ENCODE measurements at regions not wholly inside any gene's neighbourhood (a gene's known extent, or its start where the extent isn't known, plus 50 kb on each side); places are given as distances from the start of the nearest gene placed in this dataset.

DNA sequence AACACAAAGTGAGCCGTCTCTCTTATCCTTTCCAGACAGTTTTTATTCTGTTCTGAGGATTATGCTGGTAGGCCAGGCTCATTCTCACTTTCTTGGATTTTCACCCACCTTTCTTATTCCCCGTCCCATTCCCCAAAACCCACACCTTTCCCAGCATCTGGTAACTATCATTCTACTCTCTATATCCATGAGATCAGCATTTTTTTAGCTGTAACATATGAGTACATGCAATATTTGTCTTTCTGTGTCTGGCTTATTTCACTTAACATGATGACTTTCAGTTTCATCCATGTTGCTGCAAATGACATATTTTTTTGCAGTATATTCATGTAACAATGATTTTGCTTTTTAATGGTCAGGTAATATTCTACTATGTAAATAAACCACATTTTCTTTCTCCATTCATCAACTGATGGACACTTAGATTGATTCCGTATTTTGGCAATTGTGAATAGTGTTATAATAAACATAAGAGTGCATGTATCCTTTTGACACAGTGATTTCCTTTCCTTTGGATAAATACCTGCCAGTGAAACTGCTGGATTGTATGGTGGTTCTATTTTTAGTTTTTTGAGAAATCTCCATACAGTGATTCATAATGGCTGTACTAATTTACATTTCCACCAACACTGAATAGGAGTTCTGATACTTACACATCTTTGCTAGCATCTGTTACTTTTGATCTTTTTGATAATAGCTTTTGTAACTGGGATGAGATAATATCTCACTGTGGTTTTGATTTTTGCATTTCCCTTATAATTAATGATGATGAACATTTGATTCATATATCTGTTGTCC lies 289.3 kb downstream of the RPRM start:
- no peak for DNase-seq

DNA sequence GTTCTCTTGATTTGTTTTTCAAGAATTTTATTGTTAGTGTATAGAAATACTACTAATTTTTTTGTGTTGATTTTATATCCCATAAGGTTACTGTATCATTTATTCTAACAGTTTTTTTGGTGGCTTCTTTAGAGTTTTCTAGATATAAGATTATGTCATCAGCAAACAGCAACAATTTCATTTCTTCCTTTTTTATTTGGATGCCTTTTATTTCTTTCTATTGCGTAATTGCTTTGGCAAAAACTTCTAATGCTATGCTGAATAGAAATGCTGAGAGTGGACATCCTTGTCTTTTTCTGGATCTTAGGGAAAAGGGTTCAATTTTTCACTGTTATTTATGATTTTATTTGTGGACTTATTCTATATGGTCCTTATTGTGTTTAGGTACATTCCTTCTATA lies 298.8 kb downstream of the RPRM start:
- DNase-seq, result no peak

DNA sequence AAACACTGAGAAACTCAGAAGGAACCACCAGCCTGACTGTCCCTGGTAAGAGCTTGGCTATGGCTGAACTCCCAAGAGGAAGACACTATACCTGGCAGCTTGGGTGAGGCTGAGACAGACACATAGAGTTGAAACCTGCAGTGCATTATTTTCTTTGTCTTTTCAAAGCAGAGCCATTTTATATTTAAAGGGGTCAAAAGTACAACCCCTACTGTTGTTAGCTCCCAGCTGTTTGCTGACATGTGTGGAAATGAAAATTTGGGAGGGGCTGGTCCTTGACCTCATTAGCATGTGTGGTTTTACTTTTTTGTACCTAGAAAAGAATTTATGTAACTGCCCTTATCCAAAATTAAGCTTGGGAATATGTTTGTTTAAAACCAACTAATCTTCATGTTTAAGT lies 309.0 kb downstream of the RPRM start:
- no peak for DNase-seq

DNA sequence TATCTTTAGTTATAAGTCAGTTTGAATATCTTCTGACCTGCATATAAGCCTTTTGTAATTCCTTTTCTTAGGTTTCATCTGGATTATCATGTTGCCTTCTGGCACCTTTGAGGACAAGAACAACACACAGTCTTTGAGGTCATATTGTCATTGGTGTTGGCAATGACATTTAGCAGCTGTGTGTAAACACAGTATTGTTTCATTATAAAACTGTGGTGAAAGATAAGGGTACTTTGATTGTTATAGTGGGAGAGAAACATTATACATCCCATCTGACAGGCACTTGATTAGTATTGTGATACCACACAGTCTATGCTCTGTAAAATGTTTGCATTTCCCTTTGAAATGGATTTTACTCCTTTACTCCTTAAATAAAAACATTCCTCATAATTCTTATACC lies 313.5 kb downstream of the RPRM start:
- no peak for DNase-seq

DNA sequence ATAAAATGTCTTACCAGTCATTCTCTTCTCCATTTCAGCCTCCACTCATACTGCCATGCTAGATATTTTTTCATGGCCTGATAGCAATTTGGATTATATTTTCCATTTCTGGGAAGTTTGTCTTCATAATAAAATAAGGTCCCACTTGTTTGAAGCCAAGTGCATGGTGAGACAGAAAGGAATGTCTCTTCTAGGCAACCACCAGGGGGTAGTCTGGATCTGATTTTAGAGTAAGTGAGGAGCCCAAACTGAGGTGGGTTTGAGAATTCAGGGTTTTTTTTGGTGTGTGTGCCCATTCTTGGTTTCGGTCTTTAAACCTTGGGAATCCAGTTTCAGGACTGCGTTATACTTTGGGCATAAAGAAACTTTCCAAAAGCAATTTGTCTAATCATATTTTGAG lies 315.5 kb downstream of the RPRM start:
- DNase-seq, result no peak

DNA sequence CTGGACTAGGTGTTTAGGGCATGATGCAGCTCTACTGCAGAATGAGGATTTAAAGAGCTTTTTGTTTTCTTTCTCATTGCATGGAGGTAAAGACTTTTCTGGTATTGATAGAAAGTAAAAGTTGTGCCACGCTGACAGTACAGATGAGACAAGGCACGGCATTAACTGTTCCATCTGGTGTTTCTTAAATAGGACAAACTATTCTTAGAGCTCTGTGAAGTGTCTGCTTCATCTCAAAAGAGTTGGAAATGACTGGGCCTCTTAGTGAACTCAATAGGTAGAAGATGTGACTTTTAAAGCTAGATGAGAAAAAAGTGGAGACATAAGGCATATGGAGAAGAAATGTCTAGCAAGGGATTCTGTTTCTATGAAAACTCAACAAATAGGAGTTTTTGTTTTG lies 321.8 kb downstream of the RPRM start:
- no peak for DNase-seq

DNA sequence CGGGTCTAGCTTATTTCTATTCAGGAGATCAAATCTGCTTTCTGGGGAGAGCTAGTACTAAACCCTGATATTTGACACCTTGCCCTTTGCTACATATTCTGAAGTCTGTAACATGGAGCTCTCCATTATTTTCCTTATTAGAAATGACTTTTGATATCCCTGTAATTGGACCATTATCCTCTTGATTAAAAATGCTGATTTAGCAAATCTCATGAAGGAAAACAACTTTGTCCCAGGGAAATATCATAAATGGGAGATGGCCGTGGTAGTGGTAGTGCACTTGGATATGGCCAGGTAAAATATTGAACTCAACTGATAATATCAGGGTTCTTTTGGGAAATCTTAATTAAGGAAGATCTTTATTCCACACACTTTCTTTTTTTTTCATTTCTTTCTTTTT lies 326.5 kb downstream of the RPRM start:
- no peak for DNase-seq

DNA sequence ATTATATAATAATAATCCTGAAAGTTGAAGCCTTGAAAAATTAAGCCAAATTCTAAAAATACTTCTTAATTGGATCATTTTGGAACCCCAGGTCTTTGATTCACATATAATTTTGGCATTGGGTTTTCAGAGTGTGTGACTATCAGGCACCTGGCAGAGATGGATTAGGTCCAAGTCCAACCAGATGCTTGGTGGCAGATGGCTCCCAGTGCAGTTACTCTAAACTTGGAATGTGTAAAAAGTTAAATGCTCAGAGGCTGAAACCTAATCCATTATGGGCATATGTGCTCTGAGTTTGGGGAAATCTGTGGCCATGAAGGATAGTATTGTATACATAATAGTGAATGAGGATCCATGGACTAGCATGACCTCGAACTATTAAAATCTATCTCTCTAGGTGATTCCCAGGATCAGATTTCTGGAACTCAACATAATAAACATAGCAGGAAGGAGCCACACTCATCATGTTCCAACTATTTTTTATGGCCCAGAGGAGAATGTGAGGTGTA lies 333.0 kb downstream of the RPRM start:
- DNase-seq, result no peak

DNA sequence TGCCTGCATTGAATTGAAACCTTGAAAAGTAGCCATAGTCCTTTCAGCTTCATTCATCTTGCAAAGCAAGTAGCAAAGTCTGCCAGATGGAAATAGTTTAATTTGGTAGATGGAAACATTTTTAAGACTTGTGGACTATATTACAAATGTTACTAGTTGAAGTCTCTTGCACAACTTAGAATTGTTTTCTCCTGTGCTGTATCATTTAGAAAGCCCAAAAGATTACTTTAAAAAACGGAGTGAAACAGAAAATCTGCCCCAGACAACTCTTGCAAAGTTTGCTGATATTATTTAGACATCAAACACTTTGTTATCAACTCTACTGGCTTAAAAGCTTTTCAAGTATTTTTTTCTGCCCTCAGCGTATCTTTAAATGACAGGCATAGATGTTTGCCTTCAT lies 335.0 kb downstream of the RPRM start:
- DNase-seq, result no peak

DNA sequence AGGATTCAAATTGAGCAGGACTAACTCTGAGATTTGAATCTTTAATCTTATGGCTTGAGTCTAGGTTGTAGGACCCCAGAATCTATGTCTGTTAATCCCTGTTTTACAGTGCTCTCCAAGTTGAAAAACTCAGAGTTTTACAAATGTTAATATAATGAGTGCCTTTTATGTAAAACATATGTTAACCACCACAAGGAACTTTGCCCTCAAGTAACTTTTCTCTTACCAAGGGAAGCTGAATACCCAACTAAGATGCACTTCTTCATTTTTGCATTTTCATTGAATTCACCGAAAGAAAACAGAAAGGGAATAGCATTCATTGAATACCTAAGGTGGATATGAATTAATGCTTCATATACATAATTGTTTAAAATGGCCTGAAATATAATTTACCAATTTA lies 338.1 kb downstream of the RPRM start:
- DNase-seq, result no peak

DNA sequence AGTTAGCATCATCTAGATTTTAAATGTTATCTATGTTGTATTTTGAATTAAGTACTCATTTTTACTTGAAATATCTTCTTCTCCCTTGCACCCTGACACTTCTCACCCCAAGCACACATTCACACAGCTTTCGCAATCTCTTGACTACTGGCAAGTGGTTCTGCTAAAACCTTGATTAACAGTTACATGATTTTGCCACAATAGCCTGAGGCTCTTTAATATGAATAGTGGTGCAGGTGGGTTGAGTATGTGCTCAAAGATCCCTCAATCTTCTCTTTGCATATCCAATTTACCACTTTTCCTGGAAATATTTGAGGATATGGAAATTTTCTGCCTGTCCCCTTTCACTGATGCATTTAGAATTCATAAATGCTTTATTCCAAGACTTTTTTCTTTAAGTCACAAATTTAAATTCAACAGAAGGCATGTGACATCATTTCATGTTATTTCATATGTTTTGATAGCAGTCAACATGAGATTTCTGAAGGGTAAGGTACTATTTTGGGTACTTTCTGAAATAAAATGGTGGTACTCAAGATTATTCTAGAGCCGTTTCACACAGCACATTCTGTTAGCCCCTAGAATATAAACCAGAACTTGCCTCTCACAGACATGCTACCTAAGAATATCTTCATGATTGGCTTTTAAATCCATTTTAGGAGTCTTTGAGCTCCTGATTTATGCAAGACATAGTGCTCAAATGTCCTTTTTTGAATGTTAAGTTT lies 339.7 kb downstream of the RPRM start:
- no peak for DNase-seq

DNA sequence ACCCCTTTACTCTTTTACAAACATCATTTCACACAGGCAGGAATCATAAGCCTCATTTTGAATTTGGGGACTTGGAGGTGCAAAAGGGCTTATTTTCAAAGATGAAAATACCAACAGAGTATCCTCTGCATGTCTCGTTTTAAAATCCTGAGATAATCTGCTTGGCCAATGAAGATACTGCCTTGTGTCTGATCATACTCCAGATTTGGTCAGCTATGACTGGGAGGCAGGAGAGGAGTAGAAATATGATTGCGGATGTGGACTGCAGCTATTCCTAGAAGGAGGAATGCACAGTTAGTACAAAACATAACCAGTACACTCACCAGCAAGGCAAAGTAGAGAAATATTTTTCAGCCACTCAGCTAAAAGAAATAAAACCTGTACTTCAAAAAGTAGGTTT lies 342.3 kb downstream of the RPRM start:
- DNase-seq, result no peak

DNA sequence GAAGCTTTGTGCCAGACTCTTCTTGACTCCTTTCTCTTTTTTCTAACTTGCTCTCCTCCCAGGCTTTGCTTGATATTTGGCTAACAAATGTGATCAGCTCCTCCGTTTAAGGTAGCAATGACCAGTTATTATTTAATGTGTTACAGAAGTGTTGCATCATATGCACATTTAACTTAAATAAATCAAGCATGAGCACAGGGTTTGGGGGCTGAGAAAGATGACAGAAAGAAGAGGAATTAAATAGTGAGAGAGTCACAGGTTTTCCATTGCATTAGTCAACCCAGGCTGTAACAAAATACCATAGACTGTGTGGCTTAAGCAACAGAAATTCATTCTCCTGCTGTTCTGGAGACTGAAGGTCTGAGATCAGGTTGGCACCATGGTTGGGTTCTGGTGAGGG lies 343.8 kb downstream of the RPRM start:
- DNase-seq, result no peak

DNA sequence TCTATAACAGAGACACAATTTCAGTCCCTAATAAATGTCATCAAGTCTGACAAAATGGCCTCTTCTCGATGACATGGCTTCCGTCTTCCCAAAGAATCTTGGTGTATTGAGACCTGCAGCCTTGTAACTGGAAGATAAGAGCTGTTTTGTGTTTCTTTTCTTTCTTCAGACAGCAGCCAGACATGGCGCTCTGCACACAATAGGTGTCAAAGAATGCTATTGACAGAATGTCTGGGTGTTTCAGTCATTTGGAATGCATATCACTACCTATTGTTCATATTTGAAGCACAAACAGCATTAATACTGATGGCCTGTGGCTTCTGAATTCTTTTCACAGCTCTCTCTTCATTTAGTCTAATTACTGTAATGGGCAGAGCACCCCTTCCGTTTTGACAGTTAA lies 344.8 kb downstream of the RPRM start:
- no peak for DNase-seq

DNA sequence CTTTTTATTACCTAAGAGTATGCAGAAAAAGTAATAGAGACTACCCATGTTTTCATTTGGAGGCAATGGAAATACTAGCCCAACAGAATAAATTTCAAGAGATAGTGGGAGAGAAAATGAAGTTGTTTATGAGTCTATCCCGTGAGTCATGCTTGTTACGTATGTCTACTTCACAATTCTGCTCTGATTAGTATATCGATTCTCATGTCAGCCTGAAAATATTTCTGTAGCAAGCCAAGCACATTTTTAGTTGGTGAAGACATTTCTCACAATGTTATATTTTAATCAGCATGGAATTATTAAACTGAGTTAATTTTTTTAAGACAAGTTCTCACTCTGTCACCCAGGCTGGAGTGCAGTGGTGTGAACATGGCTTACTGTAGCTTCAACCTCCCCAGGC lies 346.1 kb downstream of the RPRM start:
- no peak for DNase-seq

DNA sequence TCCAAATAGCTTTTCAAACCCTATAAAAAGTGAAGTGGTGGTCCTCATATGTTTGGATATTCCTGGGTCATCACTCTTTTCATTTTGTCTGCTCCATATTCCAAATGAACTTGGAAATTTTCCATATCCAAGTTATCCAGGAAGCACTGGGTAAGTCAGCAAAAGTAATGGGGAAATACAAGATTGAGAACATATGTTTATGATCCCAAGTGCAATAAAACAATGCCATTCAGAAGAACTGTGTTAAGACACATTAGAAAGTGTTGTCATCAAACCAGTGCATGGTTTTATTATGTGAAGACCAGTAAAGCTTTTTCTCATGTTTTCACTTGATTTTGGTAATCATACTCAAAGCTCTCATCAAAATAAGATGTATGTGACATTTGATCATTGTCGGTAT lies 363.4 kb downstream of the RPRM start:
- DNase-seq, result no peak

DNA sequence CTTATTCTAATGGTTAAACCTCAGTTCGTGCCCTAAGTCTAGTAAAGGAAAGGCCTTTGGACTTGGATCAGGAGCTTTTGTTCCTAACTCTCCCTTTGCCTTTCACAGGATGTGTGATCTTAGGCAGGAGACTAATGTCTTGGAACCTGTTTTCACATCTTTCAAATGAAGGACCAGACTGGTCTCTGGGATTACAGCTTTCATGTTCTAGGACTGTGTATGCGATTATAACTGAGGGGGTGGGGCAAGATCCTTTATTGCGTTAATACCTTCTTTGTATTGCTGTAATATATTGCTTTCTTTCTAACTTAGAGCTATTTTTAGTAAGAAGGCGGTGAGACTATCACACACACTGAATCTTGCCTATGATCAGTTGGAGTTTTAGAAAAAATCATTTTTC lies 368.1 kb downstream of the RPRM start:
- DNase-seq, result no peak

DNA sequence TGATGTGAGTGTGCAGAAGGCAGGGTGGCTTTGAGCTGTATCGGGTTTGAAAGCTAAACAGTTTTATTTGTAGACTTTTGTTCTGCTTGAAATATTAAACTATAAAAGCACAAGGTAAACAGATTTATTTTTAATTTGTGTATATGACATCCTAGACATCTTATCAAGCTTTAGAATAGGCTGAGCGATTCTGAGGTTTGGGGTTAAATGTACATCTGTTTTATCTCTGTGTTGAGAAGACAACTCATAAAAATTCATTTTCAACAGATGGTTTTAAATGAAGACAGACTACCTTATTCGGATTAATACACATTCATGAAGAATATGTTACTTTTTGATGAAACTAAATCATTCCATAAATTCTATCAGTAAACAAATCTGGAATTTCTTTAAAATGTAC lies 368.8 kb downstream of the RPRM start:
- no peak for DNase-seq

DNA sequence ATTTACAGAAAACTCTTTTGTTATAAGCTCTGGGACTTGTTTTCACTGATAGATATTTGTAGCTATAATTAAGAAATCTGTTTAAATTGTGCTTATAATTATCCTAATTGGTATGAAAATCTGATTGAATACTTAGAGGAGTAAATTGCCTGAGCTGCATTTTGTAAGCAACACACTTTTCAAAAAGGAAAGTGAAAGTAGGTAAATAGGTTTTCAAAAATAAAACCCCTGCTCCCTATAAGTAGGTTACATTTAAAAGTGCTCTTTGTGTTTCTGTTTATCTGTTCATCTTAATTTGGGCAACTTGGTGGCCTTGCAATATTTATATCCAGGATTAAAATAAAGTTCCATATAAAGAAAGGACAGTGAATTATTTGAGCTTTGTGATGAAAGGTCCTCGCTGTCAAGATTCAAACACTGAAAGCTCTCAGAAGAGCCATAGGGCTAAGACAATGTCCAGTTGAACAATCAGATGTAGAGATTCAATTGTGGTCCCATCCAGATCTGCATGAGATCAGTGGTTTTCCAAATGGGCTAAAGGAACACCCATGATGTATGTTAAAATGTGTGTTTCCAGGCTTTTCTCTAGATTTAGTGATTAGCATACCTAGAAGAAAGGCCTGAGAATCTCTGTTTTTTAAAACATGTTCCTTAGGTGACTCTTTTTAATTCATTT lies 371.6 kb downstream of the RPRM start:
- no peak for DNase-seq

DNA sequence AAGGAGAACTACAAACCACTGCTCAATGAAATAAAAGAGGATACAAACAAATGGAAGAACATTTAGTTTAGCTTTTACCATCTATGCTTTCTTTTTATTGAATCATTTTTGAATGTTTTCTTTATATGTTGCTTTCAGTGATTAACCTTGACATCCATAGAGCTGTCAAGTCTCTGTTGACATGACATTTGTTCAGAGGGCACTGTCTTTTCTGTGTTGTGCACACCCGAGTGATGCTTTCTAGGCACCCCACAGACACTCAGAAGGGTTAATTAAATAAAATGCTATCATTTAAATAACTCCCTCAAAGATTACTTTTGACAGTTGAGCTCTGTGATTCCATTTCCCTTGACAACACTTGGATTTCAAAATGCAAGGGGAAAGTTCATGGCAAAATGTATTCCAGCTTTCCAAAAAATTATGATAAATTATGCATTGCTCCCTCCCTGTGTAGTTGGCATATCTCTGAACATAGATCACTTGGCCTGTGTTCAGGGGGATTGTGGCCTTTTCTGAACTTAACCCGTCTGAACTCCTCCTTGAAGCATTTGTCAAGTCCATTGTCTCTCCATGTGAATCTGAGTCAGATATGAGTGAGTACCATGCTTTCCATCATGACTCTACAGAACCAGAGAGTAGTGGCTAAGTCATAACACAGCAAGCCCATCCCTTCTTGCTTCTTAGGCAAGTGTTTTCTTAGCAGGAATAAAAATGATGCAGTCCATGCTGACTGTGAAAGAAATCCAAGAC lies 372.6 kb downstream of the RPRM start:
- DNase-seq, result no peak

DNA sequence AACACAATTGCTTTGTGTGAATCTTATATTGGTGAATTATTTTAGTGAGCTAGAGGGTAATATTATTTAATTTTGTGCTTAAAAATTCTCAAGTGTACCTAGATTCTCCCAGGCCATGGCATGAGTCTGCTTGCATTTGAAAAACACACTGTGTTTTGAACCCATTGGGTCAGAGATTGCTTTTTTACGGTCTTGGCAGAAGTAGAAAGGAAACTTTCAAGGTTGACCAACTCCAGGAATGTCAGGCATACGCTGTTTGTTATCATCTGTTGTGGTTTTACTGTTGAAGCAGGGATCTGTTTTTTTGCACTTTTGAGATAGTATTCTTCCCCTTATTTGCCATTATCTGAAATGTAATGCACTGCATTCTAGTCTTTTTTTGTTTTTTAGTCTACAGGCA lies 377.4 kb downstream of the RPRM start:
- no peak for DNase-seq

DNA sequence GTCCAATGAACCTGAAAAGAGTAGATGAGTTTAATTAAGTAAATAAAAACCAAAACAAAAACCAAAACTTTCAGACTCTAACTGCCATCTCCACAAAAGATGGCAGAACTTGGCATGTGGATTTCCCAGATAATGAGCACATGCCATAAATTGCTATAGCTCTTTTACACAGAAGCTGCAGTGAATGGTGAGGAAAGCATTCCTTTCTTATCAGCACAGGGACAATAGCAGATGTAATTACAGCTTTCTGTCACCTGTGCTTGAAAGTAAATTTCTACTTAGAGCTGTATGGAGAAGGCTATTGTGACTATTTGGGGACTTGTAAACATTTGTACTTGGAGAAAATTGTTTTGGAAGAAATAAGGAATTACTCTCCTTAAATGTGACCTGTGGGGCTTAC lies 378.4 kb downstream of the RPRM start:
- no peak for DNase-seq

DNA sequence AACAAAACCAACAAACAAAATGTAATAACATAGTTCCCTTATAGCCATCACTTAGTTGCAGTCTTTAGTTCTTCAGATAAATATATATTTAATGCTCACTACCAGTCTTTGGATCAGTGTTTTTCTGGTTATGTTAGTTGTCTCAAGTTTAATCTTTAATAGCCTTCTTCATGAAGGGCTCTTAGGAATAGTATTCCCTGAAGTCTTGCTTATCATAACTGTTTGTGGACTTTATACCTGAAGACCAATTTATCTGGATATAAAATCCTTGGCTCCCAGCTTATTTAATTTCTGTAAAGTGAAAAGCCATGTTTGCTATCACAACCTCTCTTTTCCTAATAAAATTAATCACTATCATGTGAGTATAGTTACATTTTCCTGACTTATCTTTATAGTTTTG lies 379.7 kb downstream of the ARL6IP6 start:
- DNase-seq, result no peak

All from AML-193 (cell line).